Naive thymus-derived CD4-positive, alpha-beta T cell (primary cell): ENCODE measurements at regions not wholly inside any gene's neighbourhood (a gene's known extent, or its start where the extent isn't known, plus 50 kb on each side); places are given as distances from the start of the nearest gene placed in this dataset.

Experiments
- ATAC-seq: fragments of 150-1000 bp; cut with Tn5 transposase; 2 replicates; pipeline ENCODE4 v1.10.0; 2021; ENCODE audit warnings: mild to moderate bottlenecking, moderate library complexity
- CTCF ChIA-PET: fragments of 350-600 bp; sonication (Branson Sonifier 250); formaldehyde crosslinking; loops from one replicate; lab custom pipeline; 2021; ENCODE audit warnings: antibody characterized with exemption; lab: Charles Lee
- POLR2A ChIA-PET: fragments of 350-600 bp; sonication (Branson Sonifier 250); formaldehyde crosslinking; loops from one replicate; lab custom pipeline; 2021; ENCODE audit warnings: antibody characterized with exemption, inconsistent platforms; lab: Charles Lee
- DNase-seq, 9 donors: peaks; one replicate each; pipeline versions ENCODE4 v3.0.0 to v3.0.0-alpha.2; 2020 to 2022; ENCODE audit warnings: mixed read lengths in 1 of 9
- H3K27ac ChIP-seq: one replicate; pipeline ENCODE4 v1.7.0; 2013; ENCODE audit warnings: mild to moderate bottlenecking, low read depth, low read length, moderate library complexity
- H3K27me3 ChIP-seq, 2 donors: one replicate each; pipeline ENCODE4 v1.7.0; 2013; ENCODE audit warnings: low read length in 2 of 2, mild to moderate bottlenecking in 2 of 2, moderate library complexity in 2 of 2; ENCODE audit not compliant: control insufficient read depth in 2 of 2, insufficient read depth in 2 of 2
- H3K36me3 ChIP-seq, 3 experiments: 1 replicate in 2 of 3; 2 replicates in 1 of 3; pipeline ENCODE4 v1.7.0; 2013; ENCODE audit warnings: low read length in 3 of 3, mild to moderate bottlenecking in 3 of 3, moderate library complexity in 1 of 3; ENCODE audit not compliant: insufficient read depth in 3 of 3, control insufficient read depth in 2 of 3
- H3K4me1 ChIP-seq, 2 donors: one replicate each; pipeline ENCODE4 v1.7.0; 2013; ENCODE audit warnings: low read length in 2 of 2, mild to moderate bottlenecking in 2 of 2, moderate library complexity in 1 of 2; ENCODE audit not compliant: control insufficient read depth in 2 of 2, insufficient read depth in 2 of 2
- H3K4me3 ChIP-seq: 2 replicates; pipeline ENCODE4 v1.7.0; 2013; ENCODE audit warnings: mild to moderate bottlenecking, low read length
- H3K9me3 ChIP-seq, 3 experiments: 1 replicate in 2 of 3; 2 replicates in 1 of 3; pipeline ENCODE4 v1.7.0; 2013; ENCODE audit warnings: low read length in 3 of 3; ENCODE audit not compliant: control insufficient read depth in 2 of 3
- H3K27ac Mint-ChIP-seq, 9 donors: one replicate each; pipeline ENCODE4 v1.8.0; 2020 to 2022; ENCODE audit warnings: mixed read lengths in 9 of 9, mild to moderate bottlenecking in 8 of 9, moderate library complexity in 5 of 9, inconsistent platforms in 2 of 9
- H3K27me3 Mint-ChIP-seq, 5 donors: one replicate each; pipeline ENCODE4 v1.8.0; 2021 to 2022; ENCODE audit warnings: mixed read lengths in 5 of 5, mild to moderate bottlenecking in 1 of 5
- H3K36me3 Mint-ChIP-seq, 5 donors: one replicate each; pipeline ENCODE4 v1.8.0; 2020 to 2022; ENCODE audit warnings: mixed read lengths in 5 of 5, mild to moderate bottlenecking in 3 of 5, inconsistent platforms in 1 of 5
- H3K4me1 Mint-ChIP-seq, 7 donors: one replicate each; pipeline ENCODE4 v1.8.0; 2020 to 2022; ENCODE audit warnings: mixed read lengths in 7 of 7, mild to moderate bottlenecking in 3 of 7, inconsistent platforms in 1 of 7
- H3K4me3 Mint-ChIP-seq, 10 donors: one replicate each; pipeline ENCODE4 v1.8.0; 2020 to 2022; ENCODE audit warnings: mild to moderate bottlenecking in 10 of 10, mixed read lengths in 10 of 10, moderate library complexity in 6 of 10, inconsistent platforms in 2 of 10
- H3K9me3 Mint-ChIP-seq, 11 donors: one replicate each; pipeline ENCODE4 v1.8.0; 2020 to 2022; ENCODE audit warnings: mixed read lengths in 11 of 11, mild to moderate bottlenecking in 4 of 11, inconsistent platforms in 1 of 11, moderate library complexity in 1 of 11
- intact Hi-C, 2 donors: fragments of 100-400 bp; cut with micrococcal nuclease; formaldehyde crosslinking; loops; one replicate each; pipeline ENCODE4 v1.15.1; 2023

- no peaks in the 10 kb centered on the region for H3K4me1 Mint-ChIP-seq
- DNase-seq (no peak), ATAC-seq (no peak)
- no peaks in the 10 kb centered on the region for H3K27me3 Mint-ChIP-seq
- H3K27me3 ChIP-seq, result no peaks in the 10 kb centered on the region
- no peak overlapping the region for H3K27ac ChIP-seq
- H3K9me3 Mint-ChIP-seq, result peaks cover 0 to 35% (median 10%) of the 10 kb centered on the region in 11 donors
- H3K4me3 Mint-ChIP-seq, result no peak overlapping the region
- H3K4me1 ChIP-seq, result no peaks in the 10 kb centered on the region
- H3K9me3 ChIP-seq, result peaks cover 0 to 3% (median 0%) of the 10 kb centered on the region in 3 experiments
- H3K36me3 ChIP-seq, result no peaks in the 10 kb centered on the region
- CTCF ChIA-PET, result no interaction called here
- H3K4me3 ChIP-seq, result no peak overlapping the region
- no peak overlapping the region for H3K27ac Mint-ChIP-seq
- H3K36me3 Mint-ChIP-seq, result no peaks in the 10 kb centered on the region
- POLR2A ChIA-PET, result no interaction called here
- intact Hi-C loops, result no loop called here
Measured at GRCh38 chr13:81760316-81760715, 1419.4 kb upstream of the SPRY2 start.

GRCh38 chr13:81757348-81757970 is 1416.5 kb upstream of the SPRY2 start:
- DNase-seq, result no peak
- POLR2A ChIA-PET, result no interaction called here
- no peak overlapping the region for H3K4me3 Mint-ChIP-seq
- no peaks in the 10 kb centered on the region for H3K4me1 ChIP-seq
- H3K27me3 Mint-ChIP-seq, result no peaks in the 10 kb centered on the region
- H3K27me3 ChIP-seq, result no peaks in the 10 kb centered on the region
- CTCF ChIA-PET, result no interaction called here
- no peak overlapping the region for H3K27ac ChIP-seq
- intact Hi-C loops, result no loop called here
- no peak overlapping the region for H3K27ac Mint-ChIP-seq
- peaks cover 0 to 50% (median 13%) of the 10 kb centered on the region in 11 donors for H3K9me3 Mint-ChIP-seq
- H3K9me3 ChIP-seq, result peaks cover 0 to 3% (median 0%) of the 10 kb centered on the region in 3 experiments
- ATAC-seq, result no peak
- no peaks in the 10 kb centered on the region for H3K4me1 Mint-ChIP-seq
- H3K4me3 ChIP-seq, result no peak overlapping the region
- no peaks in the 10 kb centered on the region for H3K36me3 Mint-ChIP-seq
- no peaks in the 10 kb centered on the region for H3K36me3 ChIP-seq

GRCh38 chr13:81745391-81745790 is 1404.5 kb upstream of the SPRY2 start:
- H3K4me1 ChIP-seq, result no peaks in the 10 kb centered on the region
- no peak for ATAC-seq
- H3K27ac ChIP-seq, result no peak overlapping the region
- Mint-ChIP-seq H3K27me3 (no peaks in the 10 kb centered on the region), H3K27ac (no peak overlapping the region), H3K4me1 (no peaks in the 10 kb centered on the region), H3K36me3 (no peaks in the 10 kb centered on the region), H3K4me3 (no peak overlapping the region), H3K9me3 (peaks cover 1 to 28% (median 9%) of the 10 kb centered on the region in 11 donors)
- H3K36me3 ChIP-seq, result no peaks in the 10 kb centered on the region
- ChIA-PET CTCF (no interaction called here), POLR2A (no interaction called here)
- intact Hi-C loops, result no loop called here
- no peak for DNase-seq
- no peak overlapping the region for H3K4me3 ChIP-seq
- no peaks in the 10 kb centered on the region for H3K9me3 ChIP-seq
- H3K27me3 ChIP-seq, result no peaks in the 10 kb centered on the region

GRCh38 chr13:81738364-81738763 is 1397.4 kb upstream of the SPRY2 start:
- Histone ChIP-seq H3K27ac (no peak overlapping the region), H3K27me3 (no peaks in the 10 kb centered on the region), H3K9me3 (peaks cover 0 to 5% (median 0%) of the 10 kb centered on the region in 3 experiments), H3K36me3 (no peaks in the 10 kb centered on the region), H3K4me1 (no peaks in the 10 kb centered on the region), H3K4me3 (no peak overlapping the region)
- ATAC-seq (no peak), DNase-seq (no peak)
- no peak overlapping the region for H3K4me3 Mint-ChIP-seq
- H3K9me3 Mint-ChIP-seq, result peaks cover 0 to 36% (median 15%) of the 10 kb centered on the region in 11 donors
- no peaks in the 10 kb centered on the region for H3K4me1 Mint-ChIP-seq
- H3K27ac Mint-ChIP-seq, result no peak overlapping the region
- no peaks in the 10 kb centered on the region for H3K36me3 Mint-ChIP-seq
- POLR2A ChIA-PET, result no interaction called here
- CTCF ChIA-PET, result no interaction called here
- intact Hi-C loops, result no loop called here
- no peaks in the 10 kb centered on the region for H3K27me3 Mint-ChIP-seq

- Mint-ChIP-seq H3K9me3 (peaks cover 2 to 23% (median 12%) of the 10 kb centered on the region in 11 donors), H3K4me1 (no peaks in the 10 kb centered on the region), H3K4me3 (no peak overlapping the region), H3K27ac (no peak overlapping the region), H3K36me3 (no peaks in the 10 kb centered on the region), H3K27me3 (no peaks in the 10 kb centered on the region)
- Histone ChIP-seq H3K9me3 (peaks cover 0 to 5% (median 0%) of the 10 kb centered on the region in 3 experiments), H3K27me3 (no peaks in the 10 kb centered on the region), H3K4me1 (no peaks in the 10 kb centered on the region), H3K4me3 (no peak overlapping the region), H3K36me3 (no peaks in the 10 kb centered on the region), H3K27ac (no peak overlapping the region)
- CTCF ChIA-PET, result no interaction called here
- ATAC-seq (no peak), DNase-seq (no peak)
- POLR2A ChIA-PET, result no interaction called here
- intact Hi-C loops, result no loop called here
Measured at GRCh38 chr13:81726037-81726726, 1385.3 kb upstream of the SPRY2 start.

- ATAC-seq (no peak), DNase-seq (no peak)
- H3K4me3 Mint-ChIP-seq, result no peak overlapping the region
- H3K9me3 Mint-ChIP-seq, result peaks cover 0 to 22% (median 8%) of the 10 kb centered on the region in 11 donors
- H3K36me3 ChIP-seq, result no peaks in the 10 kb centered on the region
- no peaks in the 10 kb centered on the region for H3K36me3 Mint-ChIP-seq
- H3K4me1 ChIP-seq, result no peaks in the 10 kb centered on the region
- ChIA-PET CTCF (no interaction called here), POLR2A (no interaction called here)
- no peak overlapping the region for H3K4me3 ChIP-seq
- H3K27me3 ChIP-seq, result no peaks in the 10 kb centered on the region
- intact Hi-C loops, result no loop called here
- H3K9me3 ChIP-seq, result peaks cover 0 to 5% (median 0%) of the 10 kb centered on the region in 3 experiments
- H3K27ac ChIP-seq, result no peak overlapping the region
- no peaks in the 10 kb centered on the region for H3K4me1 Mint-ChIP-seq
- H3K27ac Mint-ChIP-seq, result no peak overlapping the region
- H3K27me3 Mint-ChIP-seq, result no peaks in the 10 kb centered on the region
Measured at GRCh38 chr13:81722456-81722855, 1381.5 kb upstream of the SPRY2 start.

- ChIA-PET POLR2A (no interaction called here), CTCF (no interaction called here)
- no peaks in the 10 kb centered on the region for H3K36me3 ChIP-seq
- no peak overlapping the region for H3K27ac ChIP-seq
- no peaks in the 10 kb centered on the region for H3K9me3 ChIP-seq
- no peak overlapping the region for H3K4me3 ChIP-seq
- Mint-ChIP-seq H3K36me3 (no peaks in the 10 kb centered on the region), H3K4me1 (no peaks in the 10 kb centered on the region), H3K4me3 (no peak overlapping the region), H3K27me3 (no peaks in the 10 kb centered on the region), H3K27ac (no peak overlapping the region), H3K9me3 (peaks cover 0 to 15% (median 6%) of the 10 kb centered on the region in 11 donors)
- H3K4me1 ChIP-seq, result no peaks in the 10 kb centered on the region
- intact Hi-C loops, result no loop called here
- H3K27me3 ChIP-seq, result no peaks in the 10 kb centered on the region
- ATAC-seq, result no peak
- DNase-seq, result no peak
Measured at GRCh38 chr13:81721400-81721799, 1380.5 kb upstream of the SPRY2 start.
